Common myeloid progenitor, CD34-positive (primary cell): ENCODE measurements at regions not wholly inside any gene's neighbourhood (a gene's known extent, or its start where the extent isn't known, plus 50 kb on each side); places are given as distances from the start of the nearest gene placed in this dataset.
A peak's percentile ranks its signal among the peaks of the same experiment; 100 is the strongest.

Experiments
- CTCF ChIA-PET: fragments of 350-600 bp; sonication (Branson Sonifier 250); formaldehyde crosslinking; loops from one replicate; lab custom pipeline; 2021; ENCODE audit warnings: antibody characterized with exemption; lab: Charles Lee
- POLR2A ChIA-PET: fragments of 350-600 bp; sonication (Branson Sonifier 250); formaldehyde crosslinking; loops from one replicate; lab custom pipeline; 2021; ENCODE audit warnings: antibody characterized with exemption; lab: Charles Lee
- DNase-seq, 3 donors: peaks; one replicate each; pipeline versions ENCODE4 v3.0.0 to v3.0.0-alpha.2; 2013
- H3K27ac ChIP-seq, 2 experiments: 1 replicate in 1 of 2; 2 replicates in 1 of 2; pipeline ENCODE4 v1.7.0; 2013; ENCODE audit warnings: inconsistent platforms in 2 of 2, low read length in 2 of 2, mild to moderate bottlenecking in 2 of 2, low read depth in 1 of 2, moderate library complexity in 1 of 2; ENCODE audit not compliant: severe bottlenecking in 2 of 2, insufficient read depth in 1 of 2, poor library complexity in 1 of 2
- H3K27me3 ChIP-seq, 5 experiments: replicated peaks in 2 of 5; 1 replicate in 3 of 5; 2 replicates in 2 of 5; pipeline versions ENCODE4 v1.6.1 to v1.7.0; 2013; ENCODE audit warnings: low read length in 4 of 5, mild to moderate bottlenecking in 2 of 5, moderate library complexity in 2 of 5, inconsistent platforms in 1 of 5; ENCODE audit not compliant: insufficient read depth in 5 of 5, control insufficient read depth in 4 of 5
- H3K36me3 ChIP-seq, 4 experiments: 1 replicate in 2 of 4; 2 replicates in 2 of 4; pipeline versions ENCODE4 v1.6.1 to v1.7.0; 2013; ENCODE audit warnings: low read length in 3 of 4, control low read depth in 1 of 4, mild to moderate bottlenecking in 1 of 4; ENCODE audit not compliant: control insufficient read depth in 4 of 4, insufficient read depth in 4 of 4
- H3K4me1 ChIP-seq, 4 experiments: 1 replicate in 3 of 4; 2 replicates in 1 of 4; pipeline versions ENCODE4 v1.6.1 to v1.7.1; 2013; ENCODE audit warnings: low read length in 3 of 4, mild to moderate bottlenecking in 3 of 4, control low read depth in 1 of 4, inconsistent platforms in 1 of 4, moderate library complexity in 1 of 4; ENCODE audit not compliant: control insufficient read depth in 4 of 4, insufficient read depth in 4 of 4; ENCODE audit errors: control extremely low read depth in 1 of 4
- H3K4me3 ChIP-seq, 7 experiments: 1 replicate in 4 of 7; 2 replicates in 3 of 7; pipeline versions ENCODE4 v1.5.1 to v1.7.0; 2013; ENCODE audit warnings: mild to moderate bottlenecking in 7 of 7, low read length in 6 of 7, moderate library complexity in 6 of 7, inconsistent platforms in 2 of 7, low read depth in 2 of 7, control low read depth in 1 of 7; ENCODE audit not compliant: insufficient read depth in 4 of 7, control insufficient read depth in 1 of 7; ENCODE audit errors: extremely low read depth in 1 of 7
- H3K9me3 ChIP-seq, 5 experiments: 1 replicate in 4 of 5; 2 replicates in 1 of 5; pipeline versions ENCODE4 v1.6.1 to v1.7.1; 2013; ENCODE audit warnings: low read length in 4 of 5, mild to moderate bottlenecking in 2 of 5, inconsistent platforms in 1 of 5, low read depth in 1 of 5, moderate library complexity in 1 of 5; ENCODE audit not compliant: control insufficient read depth in 4 of 5, insufficient read depth in 2 of 5; ENCODE audit errors: control extremely low read depth in 1 of 5
- WGBS: methylation state at CpG from one replicate; pipeline ENCODE4 v1.1.5; 2013; ENCODE audit not compliant: insufficient coverage; 5-methylcytosine and 5-hydroxymethylcytosine counted together

- H3K27me3 ChIP-seq = peaks cover 0 to 6% (median 0%) of the 10 kb centered on the region in 5 experiments
- no peak overlapping the region for H3K27ac ChIP-seq
- H3K4me1 ChIP-seq = peaks cover 0 to 13% (median 10%) of the 10 kb centered on the region in 4 experiments
- no peak overlapping the region for H3K4me3 ChIP-seq
- ChIA-PET POLR2A (no interaction called here), CTCF (interaction anchor here (1.7 to 1.9 kb wide), 2 partner anchors 9 to 13 kb away, joined by 5 to 9 read pairs; no protein-coding TSS in a partner anchor)
- H3K9me3 ChIP-seq = no peaks in the 10 kb centered on the region
- no peaks in the 10 kb centered on the region for H3K36me3 ChIP-seq
- no peak for DNase-seq
- WGBS = 93% methylated on average over 11 of the region's 11 CpGs
Observed at GRCh38 chr16:66262253-66263167, 104.0 kb upstream of the CDH5 start.

GRCh38 chr16:66261826-66262225 is 104.7 kb upstream of the CDH5 start:
- H3K4me1 ChIP-seq = peaks cover 0 to 8% (median 6%) of the 10 kb centered on the region in 4 experiments
- CTCF ChIA-PET = interaction anchor here (1.1 to 1.9 kb wide), 3 partner anchors 10 to 26 kb away, joined by 3 to 9 read pairs (median 5); no protein-coding TSS in a partner anchor

GRCh38 chr16:66260522-66261254 is 105.8 kb upstream of the CDH5 start:
- Histone ChIP-seq H3K4me3 (no peak overlapping the region), H3K36me3 (no peaks in the 10 kb centered on the region), H3K9me3 (no peaks in the 10 kb centered on the region), H3K4me1 (no peaks in the 10 kb centered on the region), H3K27ac (no peak overlapping the region), H3K27me3 (no peaks in the 10 kb centered on the region)
- ChIA-PET POLR2A (no interaction called here), CTCF (interaction anchor here (1.1 to 1.9 kb wide), 3 partner anchors 11 to 25 kb away, joined by 3 to 9 read pairs (median 5); no protein-coding TSS in a partner anchor)
- WGBS = 80% methylated on average over 13 of the region's 14 CpGs
- no peak for DNase-seq

More at GRCh38 chr16:66261826-66262225, 104.7 kb upstream of the CDH5 start:
- no peaks in the 10 kb centered on the region for H3K36me3 ChIP-seq
- no peaks in the 10 kb centered on the region for H3K9me3 ChIP-seq
- 93% methylated on average over 2 of the region's 3 CpGs for WGBS
- H3K4me3 ChIP-seq = no peak overlapping the region
- no peak overlapping the region for H3K27ac ChIP-seq
- peak in 2 of 3 donors; percentile 31 to 34 for DNase-seq
- POLR2A ChIA-PET = no interaction called here
- H3K27me3 ChIP-seq = peaks cover 0 to 6% (median 0%) of the 10 kb centered on the region in 5 experiments

GRCh38 chr16:66258916-66259845 is 107.3 kb upstream of the CDH5 start:
- no peak for DNase-seq
- H3K27ac ChIP-seq = no peak overlapping the region
- no peaks in the 10 kb centered on the region for H3K9me3 ChIP-seq
- no peaks in the 10 kb centered on the region for H3K27me3 ChIP-seq
- H3K4me3 ChIP-seq = no peak overlapping the region
- ChIA-PET CTCF (interaction anchor here (1.1 to 1.4 kb wide), 3 partner anchors 12 to 17 kb away, joined by 3 to 5 read pairs (median 4); no protein-coding TSS in a partner anchor), POLR2A (no interaction called here)
- H3K4me1 ChIP-seq = no peaks in the 10 kb centered on the region
- WGBS = 93% methylated on average over 3 of the region's 6 CpGs
- H3K36me3 ChIP-seq = no peaks in the 10 kb centered on the region

GRCh38 chr16:66256919-66257318 is 109.6 kb upstream of the CDH5 start:
- H3K4me3 ChIP-seq = no peak overlapping the region
- 92% methylated on average over 1 of the region's 1 CpG for WGBS
- POLR2A ChIA-PET = no interaction called here

GRCh38 chr16:66255647-66256046 is 110.8 kb upstream of the CDH5 start:
- Histone ChIP-seq H3K9me3 (peaks cover 0 to 6% (median 0%) of the 10 kb centered on the region in 5 experiments), H3K4me1 (no peaks in the 10 kb centered on the region), H3K36me3 (no peaks in the 10 kb centered on the region), H3K27ac (no peak overlapping the region), H3K27me3 (peaks cover 0 to 2% (median 0%) of the 10 kb centered on the region in 5 experiments), H3K4me3 (no peak overlapping the region)
- ChIA-PET POLR2A (no interaction called here), CTCF (interaction anchor here (0.6 to 1.0 kb wide), 3 partner anchors 11 to 551 kb away, joined by 3 to 4 read pairs (median 3); no protein-coding TSS in a partner anchor)
- WGBS = 92% methylated on average over 3 of the region's 4 CpGs
- no peak for DNase-seq

More at GRCh38 chr16:66256919-66257318, 109.6 kb upstream of the CDH5 start:
- Histone ChIP-seq H3K27ac (no peak overlapping the region), H3K4me1 (no peaks in the 10 kb centered on the region), H3K36me3 (no peaks in the 10 kb centered on the region), H3K27me3 (no peaks in the 10 kb centered on the region), H3K9me3 (peaks cover 0 to 6% (median 0%) of the 10 kb centered on the region in 5 experiments)
- CTCF ChIA-PET = interaction anchor here (1.0 kb wide), 1 partner anchor 10 kb away, joined by 4 read pairs; no protein-coding TSS in a partner anchor
- no peak for DNase-seq
